SU-DHL-6 (cell line): ENCODE measurements at regions not wholly inside any gene's neighbourhood (a gene's known extent, or its start where the extent isn't known, plus 50 kb on each side); places are given as distances from the start of the nearest gene placed in this dataset.

Source experiments
- H2AFZ ChIP-seq: fragments of 200-600 bp; sonication (generic); 2 replicates; pipeline ENCODE4 v1.6.1; 2014; ENCODE audit warnings: low read depth, mild to moderate bottlenecking, moderate library complexity, mixed read lengths, antibody characterized with exemption, low read length; ENCODE audit not compliant: severe bottlenecking
- H3F3A ChIP-seq: fragments of 200-600 bp; shearing (Covaris generic); 2 replicates; pipeline ENCODE4 v1.6.0; 2016; ENCODE audit warnings: antibody characterized with exemption, mild to moderate bottlenecking; ENCODE audit not compliant: insufficient read depth
- H3K27ac ChIP-seq: fragments of 200-600 bp; sonication (generic); 2 replicates; pipeline ENCODE4 v1.5.1; 2016; ENCODE audit warnings: low read depth, mild to moderate bottlenecking, low read length, moderate library complexity, mixed read lengths
- H3K27me3 ChIP-seq: fragments of 200-600 bp; sonication (generic), shearing (Covaris generic); 2 replicates; pipeline ENCODE4 v1.6.0; 2014; ENCODE audit warnings: mild to moderate bottlenecking, low read length
- H3K36me3 ChIP-seq: fragments of 200-600 bp; sonication (generic); 2 replicates; pipeline ENCODE4 v1.6.1; 2014; ENCODE audit warnings: mild to moderate bottlenecking, low read length, mixed read lengths
- H3K4me2 ChIP-seq: fragments of 300-600, 200-600 bp; shearing (Covaris generic), sonication (generic); 2 replicates; pipeline ENCODE4 v1.6.0; 2014; ENCODE audit warnings: low read length, low read depth, mild to moderate bottlenecking; ENCODE audit not compliant: poor library complexity, severe bottlenecking
- H3K4me3 ChIP-seq: fragments of 200-600 bp; sonication (generic); 2 replicates; pipeline ENCODE4 v1.5.1; 2014; ENCODE audit warnings: antibody characterized with exemption, low read length, mild to moderate bottlenecking, mixed read lengths; ENCODE audit not compliant: insufficient read depth, poor library complexity, severe bottlenecking
- H3K79me2 ChIP-seq: fragments of 200-600 bp; sonication (generic); 2 replicates; pipeline ENCODE4 v1.6.1; 2014; ENCODE audit warnings: mild to moderate bottlenecking, low read length, moderate library complexity; ENCODE audit not compliant: insufficient read depth
- H3K9ac ChIP-seq: fragments of 200-600 bp; sonication (generic); 2 replicates; pipeline ENCODE4 v1.7.0; 2014; ENCODE audit warnings: mild to moderate bottlenecking, low read length
- H3K9me2 ChIP-seq: fragments of 200-600 bp; sonication (generic); replicated peaks from 2 replicates; pipeline ENCODE4 v1.6.1; 2014; ENCODE audit warnings: low read length; ENCODE audit not compliant: insufficient read depth
- H3K9me3 ChIP-seq: fragments of 200-600 bp; sonication (generic); 2 replicates; pipeline ENCODE4 v1.6.1; 2014; ENCODE audit warnings: low read length, mixed read lengths; ENCODE audit not compliant: insufficient read depth
- H4K20me1 ChIP-seq: fragments of 200-600 bp; sonication (generic); 2 replicates; pipeline ENCODE4 v1.6.1; 2014; ENCODE audit warnings: low read depth, mild to moderate bottlenecking, antibody characterized with exemption, low read length, moderate library complexity, mixed read lengths
- EZH2phosphoT487 ChIP-seq: fragments of 200-600 bp; sonication (generic), shearing (Covaris generic); conservative IDR thresholded peaks from 2 replicates; pipeline ENCODE4 v1.6.1; 2018; ENCODE audit warnings: mild to moderate bottlenecking, antibody characterized with exemption, low read length, moderate library complexity, mixed read lengths
- TF ChIP-seq, protein P1 (sequence below): fragments of 200-600 bp; sonication (generic); IDR thresholded peaks from one replicate; pipeline ENCODE4 v1.5.1; 2017; ENCODE audit warnings: antibody characterized with exemption, mild to moderate bottlenecking, low read length, moderate library complexity; ENCODE audit not compliant: insufficient read depth, poor library complexity, severe bottlenecking

DNA sequence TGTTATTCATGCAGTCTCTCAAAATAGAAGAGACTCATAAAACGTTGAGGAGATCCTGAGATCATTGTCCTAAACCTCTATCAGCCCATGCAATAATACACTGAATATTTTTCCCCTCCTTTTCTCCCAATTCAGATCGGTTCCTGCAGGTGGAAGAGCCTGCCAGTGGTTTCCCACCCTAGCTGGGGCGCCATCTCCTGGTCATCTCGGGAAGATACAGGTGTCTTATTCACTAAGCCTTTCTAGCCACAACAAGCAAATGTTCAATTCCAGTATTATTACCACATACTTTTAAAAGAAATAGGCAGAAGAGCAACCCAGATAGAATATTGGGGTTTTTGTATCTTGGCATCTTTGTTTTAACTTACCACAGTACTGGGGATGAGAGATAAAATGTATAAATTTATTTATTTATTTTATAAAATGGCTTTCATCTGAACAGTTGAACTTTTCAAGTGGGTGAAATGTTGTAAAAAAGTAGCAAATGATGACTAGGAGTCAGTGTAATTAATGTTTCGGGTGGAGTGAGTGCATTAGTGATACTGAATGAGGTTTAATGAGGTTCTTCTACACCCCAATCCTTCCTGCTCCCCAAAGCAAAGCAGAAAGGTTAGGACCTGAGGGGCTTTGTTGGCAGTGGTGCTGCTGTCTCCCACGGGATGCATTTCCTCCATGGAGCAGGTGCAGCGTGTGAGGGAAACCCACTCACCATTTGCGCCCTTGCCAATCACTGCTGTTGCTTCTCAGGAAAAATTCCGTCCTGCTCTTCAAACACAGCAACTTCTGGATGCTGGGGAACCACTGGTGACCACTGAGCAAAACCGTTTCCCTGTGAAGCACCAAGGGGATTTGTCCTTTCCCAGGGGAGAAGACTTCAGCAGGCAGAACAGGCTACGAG is 147.1 kb upstream of the FHL2 start:
- no peak for TF ChIP-seq EZH2phosphoT487
- TF ChIP-seq, protein P1, sequence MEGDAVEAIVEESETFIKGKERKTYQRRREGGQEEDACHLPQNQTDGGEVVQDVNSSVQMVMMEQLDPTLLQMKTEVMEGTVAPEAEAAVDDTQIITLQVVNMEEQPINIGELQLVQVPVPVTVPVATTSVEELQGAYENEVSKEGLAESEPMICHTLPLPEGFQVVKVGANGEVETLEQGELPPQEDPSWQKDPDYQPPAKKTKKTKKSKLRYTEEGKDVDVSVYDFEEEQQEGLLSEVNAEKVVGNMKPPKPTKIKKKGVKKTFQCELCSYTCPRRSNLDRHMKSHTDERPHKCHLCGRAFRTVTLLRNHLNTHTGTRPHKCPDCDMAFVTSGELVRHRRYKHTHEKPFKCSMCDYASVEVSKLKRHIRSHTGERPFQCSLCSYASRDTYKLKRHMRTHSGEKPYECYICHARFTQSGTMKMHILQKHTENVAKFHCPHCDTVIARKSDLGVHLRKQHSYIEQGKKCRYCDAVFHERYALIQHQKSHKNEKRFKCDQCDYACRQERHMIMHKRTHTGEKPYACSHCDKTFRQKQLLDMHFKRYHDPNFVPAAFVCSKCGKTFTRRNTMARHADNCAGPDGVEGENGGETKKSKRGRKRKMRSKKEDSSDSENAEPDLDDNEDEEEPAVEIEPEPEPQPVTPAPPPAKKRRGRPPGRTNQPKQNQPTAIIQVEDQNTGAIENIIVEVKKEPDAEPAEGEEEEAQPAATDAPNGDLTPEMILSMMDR, result peak; percentile 82
- H2AFZ ChIP-seq, result no peak overlapping the region
- H3K27ac ChIP-seq, result no peak overlapping the region
- no peaks in the 10 kb centered on the region for H3K36me3 ChIP-seq
- H3K9me3 ChIP-seq, result no peaks in the 10 kb centered on the region
- no peak overlapping the region for H3K9ac ChIP-seq
- no peak overlapping the region for H3K4me3 ChIP-seq
- H3K27me3 ChIP-seq, result no peaks in the 10 kb centered on the region
- H3K4me2 ChIP-seq, result no peak overlapping the region
- no peaks in the 10 kb centered on the region for H4K20me1 ChIP-seq
- H3K9me2 ChIP-seq, result no peaks in the 10 kb centered on the region
- H3K79me2 ChIP-seq, result no peaks in the 10 kb centered on the region
- H3F3A ChIP-seq, result no peaks in the 10 kb centered on the region

DNA sequence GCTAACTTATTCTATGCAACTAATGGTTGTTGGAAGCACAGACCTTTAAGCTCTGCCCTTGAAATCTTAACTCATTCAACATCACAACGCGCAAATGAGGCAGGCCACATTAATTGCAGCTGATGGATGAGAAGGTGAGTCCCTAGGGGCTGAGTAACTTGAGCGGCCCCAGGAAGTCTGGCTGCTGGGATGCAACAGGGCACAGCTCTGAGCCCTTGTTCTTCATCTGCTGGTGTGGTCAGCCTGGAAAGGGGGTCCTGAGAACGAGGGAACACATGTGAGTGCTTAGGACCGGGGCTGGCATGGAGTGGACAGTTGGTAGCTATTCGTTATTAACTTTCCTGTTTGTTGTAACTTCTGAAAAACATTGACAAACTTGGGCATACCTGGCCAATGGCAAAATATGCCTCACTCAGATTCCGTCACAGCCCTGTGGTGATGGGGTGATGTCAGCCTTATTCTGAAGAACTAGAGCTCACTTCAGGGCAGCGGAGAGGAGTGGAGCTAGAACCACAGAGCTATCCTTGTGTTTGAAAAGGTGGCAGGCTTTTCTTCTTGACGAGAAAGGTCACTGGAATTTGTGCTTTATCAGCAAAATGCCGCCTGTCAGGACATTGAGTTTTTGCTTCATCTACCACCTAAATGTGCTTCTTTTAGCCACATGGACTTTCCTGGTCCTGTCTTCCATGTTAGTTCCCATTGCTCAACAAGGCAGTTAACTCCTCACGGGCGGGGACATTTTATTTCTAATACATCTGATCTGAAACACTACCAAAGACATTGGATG is 145.9 kb upstream of the FHL2 start:
- no peaks in the 10 kb centered on the region for H3K79me2 ChIP-seq
- TF ChIP-seq, protein P1, result no peak
- no peak for TF ChIP-seq EZH2phosphoT487
- H3K4me2 ChIP-seq, result no peak overlapping the region
- no peak overlapping the region for H2AFZ ChIP-seq
- H3K27me3 ChIP-seq, result no peaks in the 10 kb centered on the region
- no peak overlapping the region for H3K9ac ChIP-seq
- H3K36me3 ChIP-seq, result no peaks in the 10 kb centered on the region
- no peak overlapping the region for H3K4me3 ChIP-seq
- H3K9me3 ChIP-seq, result no peaks in the 10 kb centered on the region
- no peaks in the 10 kb centered on the region for H3K9me2 ChIP-seq
- no peaks in the 10 kb centered on the region for H4K20me1 ChIP-seq
- H3F3A ChIP-seq, result no peaks in the 10 kb centered on the region
- H3K27ac ChIP-seq, result no peak overlapping the region

DNA sequence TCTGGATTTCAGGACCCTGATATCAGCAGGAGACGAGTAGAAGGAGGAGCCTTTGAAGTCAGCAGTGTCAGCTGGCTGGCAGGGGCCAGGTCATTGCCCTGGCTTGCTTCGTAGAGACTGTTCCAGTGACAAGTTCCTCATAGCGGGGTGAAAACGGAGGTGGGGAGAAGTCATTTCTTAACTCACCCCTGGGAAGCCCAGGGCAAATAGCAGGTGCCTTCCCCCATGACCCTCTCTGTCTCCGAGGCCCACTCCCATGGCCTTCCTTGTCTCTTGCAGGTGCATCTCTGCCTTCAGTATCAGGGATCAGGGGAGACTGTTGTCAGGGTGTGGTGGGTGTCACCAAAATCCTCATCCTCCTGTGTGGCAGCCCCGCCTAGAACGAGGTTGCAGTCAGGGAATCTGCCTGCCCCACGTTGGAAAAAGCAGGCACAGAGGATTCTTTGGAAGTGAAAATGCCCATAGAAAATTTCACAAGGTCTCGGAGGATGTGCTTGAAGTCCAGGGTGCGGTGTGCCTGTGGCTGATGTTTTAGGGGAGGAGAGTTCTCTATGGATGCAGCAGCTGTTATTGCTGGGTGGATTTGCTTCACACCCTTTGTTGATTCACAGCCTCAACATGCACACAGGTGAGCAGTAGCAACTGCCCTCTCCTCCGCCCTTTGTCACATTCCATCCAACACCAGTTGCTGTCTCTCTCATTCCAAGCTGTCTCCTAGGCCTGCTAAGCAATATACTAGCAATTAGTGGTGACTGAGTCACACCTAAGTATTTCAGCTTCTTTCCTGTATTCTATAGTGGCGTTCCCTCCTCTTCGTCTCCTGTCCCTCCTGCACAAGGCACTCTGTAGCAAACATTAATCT is 142.6 kb upstream of the FHL2 start:
- H3K4me2 ChIP-seq, result no peak overlapping the region
- H3F3A ChIP-seq, result no peaks in the 10 kb centered on the region
- no peak overlapping the region for H3K4me3 ChIP-seq
- no peaks in the 10 kb centered on the region for H3K27me3 ChIP-seq
- no peak overlapping the region for H2AFZ ChIP-seq
- H3K9me2 ChIP-seq, result no peaks in the 10 kb centered on the region
- no peaks in the 10 kb centered on the region for H3K36me3 ChIP-seq
- no peaks in the 10 kb centered on the region for H4K20me1 ChIP-seq
- no peak overlapping the region for H3K9ac ChIP-seq
- H3K9me3 ChIP-seq, result no peaks in the 10 kb centered on the region
- TF ChIP-seq EZH2phosphoT487, result no peak
- TF ChIP-seq, protein P1, result no peak
- no peaks in the 10 kb centered on the region for H3K79me2 ChIP-seq
- H3K27ac ChIP-seq, result no peak overlapping the region
